HCT116 (cell line): ENCODE measurements at regions not wholly inside any gene's neighbourhood (a gene's known extent, or its start where the extent isn't known, plus 50 kb on each side); places are given as distances from the start of the nearest gene placed in this dataset.

Experiments used
- ATAC-seq: fragments of 200-7000 bp; cut with Tn5 transposase; 2 replicates; pipeline ENCODE4 v1.9.1; 2020; ENCODE audit warnings: mild to moderate bottlenecking, moderate library complexity
- BruUV-seq: library from RNA; stranded (reverse); fragments of 400-500 nt; replicated peaks from 2 replicates; lab custom pipeline; 2021; lab: Mats Ljungman, UMichigan
- CTCF ChIA-PET: fragments of 300-600 bp; sonication (Branson Sonifier 250); formaldehyde crosslinking; loops from one replicate; lab custom pipeline; 2021; ENCODE audit warnings: antibody characterized with exemption; lab: Charles Lee
- POLR2A ChIA-PET: fragments of 300-600, 350-600 bp; sonication (Branson Sonifier 250); formaldehyde crosslinking; loops from one replicate; lab custom pipeline; 2021; ENCODE audit warnings: antibody characterized with exemption; lab: Charles Lee
- RAD21 ChIA-PET, 2 experiments: fragments of 300-600 bp; sonication (Branson Sonifier 250); formaldehyde crosslinking; loops; one replicate each; lab custom pipeline; 2023; ENCODE audit warnings: low total read pairs in 2 of 2; ENCODE audit not compliant: uncharacterized antibody in 2 of 2, unreplicated experiment in 2 of 2, low non-redundant PET in 1 of 2; lab: Charles Lee
- DNase-seq: peaks from one replicate; pipeline ENCODE4 v3.0.0-alpha.2; 2010; ENCODE audit warnings: low read depth, low spot score
- H2AFZ ChIP-seq: fragments of 200-600 bp; shearing (Covaris generic), sonication (generic); 2 replicates; pipeline ENCODE4 v1.6.1; 2017; ENCODE audit warnings: low read depth, mixed run types, mixed read lengths, antibody characterized with exemption, low read length; ENCODE audit not compliant: poor library complexity, severe bottlenecking
- H3K27ac ChIP-seq: 2 replicates; pipeline ENCODE4 v1.5.1; 2012; ENCODE audit warnings: low read depth, low read length
- H3K27me3 ChIP-seq: fragments of 200-600 bp; sonication (generic); 2 replicates; pipeline ENCODE4 v1.6.1; 2016; ENCODE audit warnings: mixed run types, low read length, mixed read lengths; ENCODE audit not compliant: insufficient read depth
- H3K36me3 ChIP-seq, 2 experiments: fragments of 200-500 bp in 1 of 2; fragments of 200-600 bp in 1 of 2; sonication (Bioruptor generic) in 1 of 2; sonication (generic) in 1 of 2; 2 replicates each; pipeline versions ENCODE4 v1.5.1 to v1.6.1; 2014 to 2016; ENCODE audit warnings: low read length in 2 of 2, inconsistent platforms in 1 of 2, mixed read lengths in 1 of 2, mixed run types in 1 of 2; ENCODE audit not compliant: insufficient read depth in 2 of 2, control insufficient read depth in 1 of 2
- H3K4me1 ChIP-seq, 2 experiments: fragments of 200-600 bp in 1 of 2; sonication (generic) in 1 of 2; 2 replicates each; pipeline versions ENCODE4 v1.5.1 to v1.6.1; 2012 to 2017; ENCODE audit warnings: low read length in 2 of 2, inconsistent platforms in 1 of 2, mild to moderate bottlenecking in 1 of 2, mixed read lengths in 1 of 2, mixed run types in 1 of 2, moderate library complexity in 1 of 2; ENCODE audit not compliant: insufficient read depth in 2 of 2, control insufficient read depth in 1 of 2
- H3K4me2 ChIP-seq: fragments of 200-600 bp; sonication (generic); 2 replicates; pipeline ENCODE4 v1.6.1; 2017; ENCODE audit warnings: mixed run types, low read length, mixed read lengths
- H3K4me3 ChIP-seq, 2 experiments: fragments of 200-600 bp in 1 of 2; sonication (generic) in 1 of 2; replicated peaks in 1 of 2; 2 replicates each; pipeline ENCODE4 v1.5.1; 2011 to 2016; ENCODE audit warnings: low read length in 2 of 2, control low read depth in 1 of 2, low read depth in 1 of 2, mild to moderate bottlenecking in 1 of 2, mixed read lengths in 1 of 2, mixed run types in 1 of 2
- H3K79me2 ChIP-seq: fragments of 200-600 bp; sonication (generic); 2 replicates; pipeline ENCODE4 v1.6.1; 2017; ENCODE audit warnings: mild to moderate bottlenecking, mixed run types, low read length, moderate library complexity, mixed read lengths; ENCODE audit not compliant: insufficient read depth
- H3K9ac ChIP-seq: fragments of 200-600 bp; sonication (generic); 2 replicates; pipeline ENCODE4 v1.6.1; 2016; ENCODE audit warnings: low read length, mixed read lengths
- H3K9me2 ChIP-seq: fragments of 200-600 bp; sonication (generic), shearing (Covaris generic); 2 replicates; pipeline ENCODE4 v1.6.1; 2017; ENCODE audit warnings: mixed run types, mild to moderate bottlenecking, moderate library complexity; ENCODE audit not compliant: insufficient read depth
- H3K9me3 ChIP-seq, 2 experiments: fragments of 200-500 bp in 1 of 2; fragments of 200-600 bp in 1 of 2; sonication (Bioruptor generic) in 1 of 2; sonication (generic) in 1 of 2; 2 replicates each; pipeline ENCODE4 v1.6.1; 2014 to 2017; ENCODE audit warnings: low read length in 2 of 2, mixed read lengths in 2 of 2, inconsistent platforms in 1 of 2, low read depth in 1 of 2, mild to moderate bottlenecking in 1 of 2, mixed run types in 1 of 2, moderate library complexity in 1 of 2; ENCODE audit not compliant: control insufficient read depth in 1 of 2, insufficient read depth in 1 of 2
- H4K20me1 ChIP-seq: fragments of 200-600 bp; sonication (generic), shearing (Covaris generic); 2 replicates; pipeline ENCODE4 v1.6.1; 2017; ENCODE audit warnings: mixed run types, mild to moderate bottlenecking, moderate library complexity; ENCODE audit not compliant: insufficient read depth
- CEBPB ChIP-seq: IDR thresholded peaks from 2 replicates; pipeline ENCODE4 v1.6.1; 2012; ENCODE audit warnings: low read depth
- EZH2 ChIP-seq: fragments of 200-600 bp; sonication (generic); IDR thresholded peaks from 2 replicates; pipeline ENCODE4 v1.6.1; 2017; ENCODE audit warnings: antibody characterized with exemption, mixed run types
- EZH2phosphoT487 ChIP-seq: fragments of 200-600 bp; IDR thresholded peaks from 2 replicates; pipeline ENCODE4 v1.6.1; 2018; ENCODE audit warnings: antibody characterized with exemption, borderline replicate concordance
- JUND ChIP-seq: IDR thresholded peaks from 2 replicates; pipeline ENCODE4 v1.6.1; 2012
- POLR2A ChIP-seq: IDR thresholded peaks from 2 replicates; pipeline ENCODE4 v1.7.0; 2011; ENCODE audit warnings: borderline replicate concordance; ENCODE audit not compliant: insufficient read depth, insufficient read length; ENCODE audit errors: extremely low read depth
- POLR2AphosphoS5 ChIP-seq: IDR thresholded peaks from 2 replicates; pipeline ENCODE4 v1.6.1; 2011; ENCODE audit warnings: mild to moderate bottlenecking, low read depth, low read length, moderate library complexity
- SRF ChIP-seq: IDR thresholded peaks from 2 replicates; pipeline ENCODE4 v1.6.1; 2012; ENCODE audit warnings: low read depth
- TCF7L2 ChIP-seq: IDR thresholded peaks from 2 replicates; pipeline ENCODE4 v1.7.0; 2011; ENCODE audit warnings: borderline replicate concordance, inconsistent platforms; ENCODE audit not compliant: insufficient read depth, insufficient read length; ENCODE audit errors: extremely low read depth
- intact Hi-C: fragments of 100-400 bp; cut with micrococcal nuclease; formaldehyde crosslinking; loops from 2 replicates; pipeline ENCODE4 v1.10.0; 2022
- TF ChIP-seq, protein P1 (sequence below): IDR thresholded peaks from 2 replicates; pipeline ENCODE4 v1.6.1; 2012; ENCODE audit warnings: low read depth
- TF ChIP-seq, protein P2 (sequence below), 3 experiments: fragments of 200-600 bp in 1 of 3; sonication (generic) in 1 of 3; IDR thresholded peaks in 2 of 3; conservative IDR thresholded peaks in 1 of 3; 2 replicates each; pipeline ENCODE4 v1.5.1; 2012 to 2017; ENCODE audit warnings: low read depth in 2 of 3, low read length in 2 of 3, antibody characterized with exemption in 1 of 3, borderline replicate concordance in 1 of 3, control low read depth in 1 of 3, mild to moderate bottlenecking in 1 of 3, mixed read lengths in 1 of 3, mixed run types in 1 of 3, moderate library complexity in 1 of 3; ENCODE audit not compliant: insufficient read depth in 1 of 3

DNA sequence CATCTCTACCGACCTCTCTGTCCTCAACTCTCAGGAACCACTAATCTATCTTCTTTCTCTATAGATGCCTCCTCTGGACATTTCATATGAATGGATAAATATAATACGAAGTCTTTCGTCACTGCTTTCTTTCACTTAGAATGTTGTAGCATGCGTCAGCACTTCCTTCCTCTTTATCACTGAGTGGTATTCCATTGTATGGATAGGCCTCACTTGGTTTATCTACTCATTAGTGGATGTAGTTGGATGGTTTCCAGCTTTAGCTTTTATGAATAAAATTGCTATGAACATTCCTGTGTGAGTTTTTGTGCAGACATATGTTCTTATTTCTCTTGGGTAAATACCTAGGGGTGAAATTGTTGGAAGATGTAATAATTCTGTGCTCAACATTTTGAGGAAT is 528.2 kb upstream of the FAT1 start:
- H2AFZ ChIP-seq, result no peak overlapping the region
- no peak for ATAC-seq
- no peaks in the 10 kb centered on the region for H3K79me2 ChIP-seq
- no peaks in the 10 kb centered on the region for H3K9me3 ChIP-seq
- ChIA-PET POLR2A (no interaction called here), CTCF (no interaction called here)
- intact Hi-C loops, result no loop called here
- H3K4me3 ChIP-seq, result no peak overlapping the region
- H3K9me2 ChIP-seq, result no peaks in the 10 kb centered on the region
- H3K27ac ChIP-seq, result no peak overlapping the region
- no peak overlapping the region for H3K9ac ChIP-seq
- no peaks in the 10 kb centered on the region for H3K4me1 ChIP-seq
- H3K27me3 ChIP-seq, result no peaks in the 10 kb centered on the region
- no peak for TF ChIP-seq EZH2
- no peak for TF ChIP-seq SRF
- TF ChIP-seq, protein P1, sequence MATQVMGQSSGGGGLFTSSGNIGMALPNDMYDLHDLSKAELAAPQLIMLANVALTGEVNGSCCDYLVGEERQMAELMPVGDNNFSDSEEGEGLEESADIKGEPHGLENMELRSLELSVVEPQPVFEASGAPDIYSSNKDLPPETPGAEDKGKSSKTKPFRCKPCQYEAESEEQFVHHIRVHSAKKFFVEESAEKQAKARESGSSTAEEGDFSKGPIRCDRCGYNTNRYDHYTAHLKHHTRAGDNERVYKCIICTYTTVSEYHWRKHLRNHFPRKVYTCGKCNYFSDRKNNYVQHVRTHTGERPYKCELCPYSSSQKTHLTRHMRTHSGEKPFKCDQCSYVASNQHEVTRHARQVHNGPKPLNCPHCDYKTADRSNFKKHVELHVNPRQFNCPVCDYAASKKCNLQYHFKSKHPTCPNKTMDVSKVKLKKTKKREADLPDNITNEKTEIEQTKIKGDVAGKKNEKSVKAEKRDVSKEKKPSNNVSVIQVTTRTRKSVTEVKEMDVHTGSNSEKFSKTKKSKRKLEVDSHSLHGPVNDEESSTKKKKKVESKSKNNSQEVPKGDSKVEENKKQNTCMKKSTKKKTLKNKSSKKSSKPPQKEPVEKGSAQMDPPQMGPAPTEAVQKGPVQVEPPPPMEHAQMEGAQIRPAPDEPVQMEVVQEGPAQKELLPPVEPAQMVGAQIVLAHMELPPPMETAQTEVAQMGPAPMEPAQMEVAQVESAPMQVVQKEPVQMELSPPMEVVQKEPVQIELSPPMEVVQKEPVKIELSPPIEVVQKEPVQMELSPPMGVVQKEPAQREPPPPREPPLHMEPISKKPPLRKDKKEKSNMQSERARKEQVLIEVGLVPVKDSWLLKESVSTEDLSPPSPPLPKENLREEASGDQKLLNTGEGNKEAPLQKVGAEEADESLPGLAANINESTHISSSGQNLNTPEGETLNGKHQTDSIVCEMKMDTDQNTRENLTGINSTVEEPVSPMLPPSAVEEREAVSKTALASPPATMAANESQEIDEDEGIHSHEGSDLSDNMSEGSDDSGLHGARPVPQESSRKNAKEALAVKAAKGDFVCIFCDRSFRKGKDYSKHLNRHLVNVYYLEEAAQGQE, result no peak
- TF ChIP-seq POLR2A, result no peak
- TF ChIP-seq CEBPB, result no peak
- no peak for TF ChIP-seq JUND
- TF ChIP-seq EZH2phosphoT487, result no peak
- no peak for TF ChIP-seq POLR2AphosphoS5
- TF ChIP-seq, protein P2, sequence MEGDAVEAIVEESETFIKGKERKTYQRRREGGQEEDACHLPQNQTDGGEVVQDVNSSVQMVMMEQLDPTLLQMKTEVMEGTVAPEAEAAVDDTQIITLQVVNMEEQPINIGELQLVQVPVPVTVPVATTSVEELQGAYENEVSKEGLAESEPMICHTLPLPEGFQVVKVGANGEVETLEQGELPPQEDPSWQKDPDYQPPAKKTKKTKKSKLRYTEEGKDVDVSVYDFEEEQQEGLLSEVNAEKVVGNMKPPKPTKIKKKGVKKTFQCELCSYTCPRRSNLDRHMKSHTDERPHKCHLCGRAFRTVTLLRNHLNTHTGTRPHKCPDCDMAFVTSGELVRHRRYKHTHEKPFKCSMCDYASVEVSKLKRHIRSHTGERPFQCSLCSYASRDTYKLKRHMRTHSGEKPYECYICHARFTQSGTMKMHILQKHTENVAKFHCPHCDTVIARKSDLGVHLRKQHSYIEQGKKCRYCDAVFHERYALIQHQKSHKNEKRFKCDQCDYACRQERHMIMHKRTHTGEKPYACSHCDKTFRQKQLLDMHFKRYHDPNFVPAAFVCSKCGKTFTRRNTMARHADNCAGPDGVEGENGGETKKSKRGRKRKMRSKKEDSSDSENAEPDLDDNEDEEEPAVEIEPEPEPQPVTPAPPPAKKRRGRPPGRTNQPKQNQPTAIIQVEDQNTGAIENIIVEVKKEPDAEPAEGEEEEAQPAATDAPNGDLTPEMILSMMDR (IDR thresholded peaks at IDR 0.05 in 2 of 3, conservative IDR thresholded peaks at IDR 0.05 in 1 of 3; ENCODE audit: borderline replicate concordance in 1 of 3, insufficient read depth in 1 of 3, low read depth in 2 of 3, low read length in 2 of 3), result no peak
- TF ChIP-seq TCF7L2, result no peak
- TF ChIP-seq, all 23 proteins: peak for 0
- Histone ChIP-seq H3K36me3 (no peaks in the 10 kb centered on the region), H4K20me1 (no peaks in the 10 kb centered on the region), H3K4me2 (no peak overlapping the region)
- RAD21 ChIA-PET, result no interaction called here
- no TSS peak for BruUV-seq
- no peak for DNase-seq
